GM12891 (cell line): ENCODE measurements at regions not wholly inside any gene's neighbourhood (a gene's known extent, or its start where the extent isn't known, plus 50 kb on each side); places are given as distances from the start of the nearest gene placed in this dataset.

Experiments
- DNase-seq: peaks from one replicate; pipeline ENCODE4 v3.0.0; 2011; ENCODE audit warnings: low spot score; ENCODE audit not compliant: insufficient read length
- FAIRE-seq: peaks from 2 replicates; lab custom pipeline; 2011; peaks lifted over from hg19 to GRCh38; lab: Jason Lieb, UNC
- PAX5 ChIP-seq: IDR thresholded peaks from 2 replicates; pipeline ENCODE4 v1.6.1; 2011; ENCODE audit warnings: low read length, moderate library complexity, mild to moderate bottlenecking; ENCODE audit not compliant: insufficient read depth, severe bottlenecking
- POLR2A ChIP-seq: IDR thresholded peaks from 2 replicates; pipeline ENCODE4 v1.6.1; 2011; ENCODE audit warnings: low read depth, low read length, control low read depth
- POLR2AphosphoS5 ChIP-seq: IDR thresholded peaks from 2 replicates; pipeline ENCODE4 v1.6.1; 2011; ENCODE audit warnings: low read depth, low read length, control low read depth
- POU2F2 ChIP-seq: IDR thresholded peaks from 2 replicates; pipeline ENCODE4 v1.6.1; 2011; ENCODE audit warnings: low read depth, mild to moderate bottlenecking, control low read depth, low read length, moderate library complexity
- SPI1 ChIP-seq: IDR thresholded peaks from 2 replicates; pipeline ENCODE4 v1.6.1; 2011; ENCODE audit warnings: low read depth, low read length, control low read depth
- TAF1 ChIP-seq: IDR thresholded peaks from 2 replicates; pipeline ENCODE4 v1.6.1; 2011; ENCODE audit warnings: low read depth, low read length, control low read depth

DNA sequence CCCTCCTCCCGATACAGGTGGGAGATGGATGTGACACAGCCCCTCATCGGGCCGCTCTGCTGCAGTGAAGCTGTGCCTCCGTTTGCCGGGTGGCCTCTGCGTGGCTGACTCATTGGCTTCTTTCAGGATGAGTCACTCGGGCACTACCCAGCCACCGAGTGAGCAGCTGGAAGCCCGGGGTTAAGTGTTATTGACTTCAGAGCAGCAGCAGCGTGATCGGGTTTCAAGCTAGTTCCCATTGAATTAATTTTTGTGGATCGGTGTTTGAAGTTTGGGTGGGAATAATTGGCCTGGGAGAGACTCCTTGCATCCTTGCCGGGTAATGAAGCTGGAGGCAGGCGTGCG, 266.4 kb upstream of the IRX4 start:
- FAIRE-seq (no peak), DNase-seq (no peak)
- TF ChIP-seq PAX5: no peak
- no peak for TF ChIP-seq POLR2AphosphoS5
- TF ChIP-seq POLR2A: no peak
- no peak for TF ChIP-seq SPI1
- no peak for TF ChIP-seq POU2F2
- no peak for TF ChIP-seq TAF1

DNA sequence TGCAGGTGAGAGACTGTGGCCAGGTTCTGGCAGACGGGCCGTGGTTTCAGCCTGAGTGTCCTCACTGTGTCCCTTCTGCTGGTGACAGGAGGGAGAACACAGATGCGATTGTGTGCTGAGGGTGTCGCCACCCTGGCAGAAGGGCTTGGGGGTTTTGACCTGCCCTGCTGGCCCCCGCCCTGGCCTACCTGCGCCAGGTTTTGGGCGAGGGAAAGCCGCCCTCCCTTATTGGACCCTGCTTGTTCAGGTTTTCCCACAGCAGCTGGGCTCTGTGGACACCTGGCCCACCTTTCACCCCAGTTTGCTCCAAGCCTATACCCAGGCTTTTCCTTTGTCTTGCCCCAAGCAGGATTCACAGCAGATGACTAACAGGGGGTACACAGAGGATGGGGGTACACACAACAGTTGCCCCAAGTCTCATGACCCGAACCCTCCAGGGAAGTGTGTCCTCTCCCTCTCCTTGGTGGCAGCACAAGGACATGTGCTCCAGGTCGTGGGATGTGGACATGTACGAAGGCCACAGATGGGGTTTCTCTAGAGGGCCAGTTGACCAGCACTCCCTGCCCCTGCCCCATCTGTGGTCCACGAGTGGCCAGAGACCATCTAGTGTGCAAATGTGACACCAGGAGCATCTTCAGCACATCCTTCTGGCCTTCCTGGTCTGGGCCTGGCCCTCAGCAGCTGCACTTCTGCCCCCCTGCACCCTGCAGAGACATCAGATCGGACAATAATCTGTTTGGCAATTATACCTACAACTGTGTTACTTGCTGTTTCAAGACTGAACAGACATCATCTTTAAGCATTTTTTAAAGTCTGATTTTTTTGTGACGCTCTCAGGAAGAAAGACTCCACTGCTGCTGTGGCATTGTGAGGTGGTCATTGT, 265.8 kb upstream of the IRX4 start:
- DNase-seq: no peak
- no peak for FAIRE-seq

DNA sequence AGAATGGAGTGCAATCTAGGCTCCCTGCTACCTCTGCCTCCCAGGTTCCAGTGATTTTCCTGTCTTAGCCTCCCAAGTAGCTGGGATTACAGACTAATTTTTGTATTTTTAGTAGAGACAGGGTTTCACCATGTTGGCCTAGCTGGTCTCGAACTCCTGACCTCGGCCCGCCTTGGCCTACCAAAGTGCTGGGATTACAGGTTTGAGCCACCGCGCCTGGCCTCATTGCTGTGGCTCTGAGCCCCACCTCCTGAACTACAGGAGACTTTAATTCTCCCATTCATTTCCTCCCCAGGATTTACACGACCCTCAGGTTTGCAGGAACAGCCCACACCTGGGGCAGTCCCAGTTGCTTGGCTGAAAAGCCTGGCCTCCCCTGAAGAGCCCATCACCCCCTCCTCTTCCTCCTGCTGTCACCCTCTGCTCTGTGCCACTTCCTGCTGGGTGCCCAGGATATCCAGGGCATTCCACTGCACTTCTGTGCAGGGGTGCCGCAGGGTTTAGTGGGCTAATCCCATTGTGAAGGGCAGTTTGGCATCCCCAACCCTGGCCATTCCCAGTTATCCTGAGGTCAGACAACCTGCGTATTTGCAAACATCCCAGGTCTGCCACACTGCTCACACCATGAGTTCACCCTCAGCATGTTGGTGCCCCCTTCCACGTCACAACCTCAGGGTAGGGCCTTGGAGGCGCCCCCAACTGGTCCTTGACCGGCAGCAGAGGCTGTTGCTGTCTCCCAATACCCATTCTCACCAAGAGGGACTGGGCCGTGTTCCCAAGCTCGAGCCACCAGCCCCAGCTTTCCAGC, 265.0 kb upstream of the IRX4 start:
- no peak for TF ChIP-seq POLR2AphosphoS5
- no peak for TF ChIP-seq TAF1
- no peak for TF ChIP-seq SPI1
- no peak for TF ChIP-seq POLR2A
- TF ChIP-seq POU2F2: no peak
- no peak for TF ChIP-seq PAX5
- no peak for DNase-seq
- FAIRE-seq: no peak

More for the DNA sequence above, 265.8 kb upstream of the IRX4 start:
- TF ChIP-seq PAX5 (no peak), SPI1 (no peak)

DNA sequence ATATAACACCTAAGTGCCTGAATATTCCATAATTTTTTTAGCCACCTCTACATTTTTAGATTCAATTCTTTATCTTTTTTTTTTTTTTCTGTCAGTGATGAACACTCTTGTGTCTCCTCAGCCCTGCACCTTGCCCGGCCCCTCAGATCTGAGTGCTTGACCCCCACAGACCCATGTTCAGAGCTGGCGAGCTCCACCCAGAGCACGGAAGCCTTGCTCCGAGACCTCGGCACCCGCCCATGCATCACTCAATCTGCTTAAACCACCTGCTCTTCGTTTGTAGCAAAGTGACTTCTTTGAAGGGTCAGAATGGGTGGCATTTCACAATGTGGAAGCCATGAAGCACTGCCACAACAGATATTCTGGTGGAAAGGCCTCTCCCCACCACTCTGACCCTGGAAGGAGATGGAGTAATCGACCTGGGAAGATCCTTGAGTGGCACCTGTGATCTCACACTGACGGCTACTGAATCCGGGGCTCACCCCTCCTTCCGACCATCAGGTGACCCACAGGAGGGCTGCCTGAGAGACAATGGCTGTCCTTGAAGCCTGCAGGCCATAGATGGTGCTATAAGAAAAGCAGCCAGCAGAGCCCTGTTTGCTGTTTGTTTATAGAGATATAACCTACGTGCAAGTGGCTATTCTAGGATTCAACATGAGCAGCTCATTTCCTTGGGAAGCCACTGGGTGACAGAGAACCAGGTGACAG, 261.1 kb upstream of the IRX4 start:
- TF ChIP-seq PAX5 (no peak), TAF1 (no peak)
- DNase-seq (no peak), FAIRE-seq (no peak)

- DNase-seq: no peak
- no peak for FAIRE-seq
- no peak for TF ChIP-seq POU2F2
- no peak for TF ChIP-seq PAX5
- TF ChIP-seq POLR2A: no peak
- TF ChIP-seq POLR2AphosphoS5: no peak
- no peak for TF ChIP-seq SPI1
- TF ChIP-seq TAF1: no peak
Measured at GRCh38 chr5:2143088-2143487, 260.4 kb upstream of the IRX4 start.

- DNase-seq: no peak
- no peak for FAIRE-seq
- TF ChIP-seq SPI1 (no peak), TAF1 (no peak), POLR2AphosphoS5 (no peak), POU2F2 (no peak), POLR2A (no peak), PAX5 (no peak)
Measured at GRCh38 chr5:2142456-2142954, 259.8 kb upstream of the IRX4 start.

GRCh38 chr5:2141254-2142000, 258.7 kb upstream of the IRX4 start:
- TF ChIP-seq POU2F2 (no peak), TAF1 (no peak), POLR2A (no peak)
- FAIRE-seq: no peak
- no peak for DNase-seq

DNA sequence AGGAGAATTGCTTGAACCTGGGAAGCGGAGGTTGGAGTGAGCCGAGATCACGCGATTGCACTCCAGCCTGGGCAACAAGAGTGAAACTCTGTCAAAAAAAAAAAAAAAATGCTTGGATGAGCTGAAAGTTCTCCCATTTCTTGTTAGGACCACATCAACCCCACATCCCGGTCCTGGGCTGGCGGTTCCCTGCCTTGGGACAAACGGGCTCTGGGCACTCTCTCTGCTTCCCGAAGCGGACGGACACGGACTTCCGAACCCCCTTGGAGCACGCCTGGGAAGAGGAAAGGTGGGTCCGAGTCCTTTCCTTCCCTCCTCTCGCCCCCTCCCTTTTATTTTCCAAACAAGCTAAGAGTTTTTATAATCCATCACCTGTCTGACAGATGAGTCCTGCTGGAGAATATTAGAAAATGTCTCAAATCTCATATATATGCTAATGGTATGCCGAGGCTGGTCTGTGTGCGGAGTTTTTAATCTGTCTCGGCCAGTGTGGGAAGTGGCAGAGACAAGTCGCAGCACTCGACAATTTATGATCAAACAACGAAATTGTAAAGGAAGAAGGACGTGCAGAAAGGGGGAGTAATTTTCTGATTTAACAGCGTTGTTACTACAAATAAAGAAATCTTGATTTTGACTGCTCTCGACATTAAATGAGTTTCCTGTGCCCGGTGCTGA, 257.9 kb upstream of the IRX4 start:
- no peak for FAIRE-seq
- TF ChIP-seq TAF1 (no peak), SPI1 (no peak), POU2F2 (no peak), POLR2A (no peak), POLR2AphosphoS5 (no peak), PAX5 (no peak)
- no peak for DNase-seq

DNA sequence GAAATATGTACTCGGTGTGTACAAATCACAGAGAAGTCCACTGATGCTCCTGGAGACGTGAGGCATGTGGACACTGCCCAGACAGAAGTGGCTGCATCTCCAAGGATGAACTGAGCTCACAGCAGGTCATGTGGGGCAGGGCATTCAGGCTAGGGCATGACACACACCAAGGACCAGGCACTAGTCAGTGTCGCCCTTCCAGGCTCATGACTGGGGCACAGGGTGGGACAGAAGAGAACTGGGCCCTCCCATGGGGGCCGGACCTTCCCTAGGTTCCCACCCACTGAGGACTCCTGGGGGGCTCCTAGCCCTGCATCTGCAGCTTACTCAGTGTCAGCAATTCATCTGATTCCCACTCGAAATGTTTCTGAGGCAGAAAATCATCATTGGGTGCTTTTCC, 256.8 kb upstream of the IRX4 start:
- FAIRE-seq: no peak
- DNase-seq: no peak
- no peak for TF ChIP-seq POLR2AphosphoS5
- no peak for TF ChIP-seq POU2F2
- TF ChIP-seq PAX5: no peak
- no peak for TF ChIP-seq TAF1
- TF ChIP-seq SPI1: no peak
- TF ChIP-seq POLR2A: no peak
